Pancreas (tissue), 10 donors: ENCODE measurements at regions not wholly inside any gene's neighbourhood (a gene's known extent, or its start where the extent isn't known, plus 50 kb on each side); places are given as distances from the start of the nearest gene placed in this dataset.

ENCODE experiments used
- ATAC-seq, 4 donors: fragments of 200-7000 bp; cut with Tn5 transposase; one replicate each; pipeline versions ENCODE4 v1.8.0 to v1.9.1; 2020; ENCODE audit warnings: mild to moderate bottlenecking in 4 of 4, moderate library complexity in 4 of 4
- DNase-seq, 6 donors: peaks; one replicate each; pipeline ENCODE4 v3.0.0-alpha.2; 2020
- FAIRE-seq: peaks from 2 replicates; lab custom pipeline; 2012; peaks lifted over from hg19 to GRCh38; lab: Jason Lieb, UNC
- H3K27ac ChIP-seq, 4 donors: fragments of 200-600 bp; sonication (generic); 1 replicate in 3 of 4; 2 replicates in 1 of 4; pipeline versions ENCODE4 v1.5.0 to v1.8.0; 2020
- H3K27me3 ChIP-seq, 4 donors: fragments of 200-600 bp; one replicate each; pipeline ENCODE4 v1.8.0; 2021
- H3K36me3 ChIP-seq, 3 donors: fragments of 200-600 bp; sonication (generic) in 1 of 3; one replicate each; pipeline versions ENCODE4 v1.5.0 to v1.8.0; 2020 to 2021
- H3K4me1 ChIP-seq, 3 donors: fragments of 200-600 bp; one replicate each; pipeline ENCODE4 v1.8.0; 2021
- H3K4me3 ChIP-seq, 4 donors: fragments of 200-600 bp; sonication (generic) in 2 of 4; one replicate each; pipeline versions ENCODE4 v1.5.0 to v1.8.0; 2020 to 2021
- H3K9me3 ChIP-seq, 4 donors: fragments of 200-600 bp; one replicate each; pipeline ENCODE4 v1.8.0; 2021
- CTCF ChIP-seq, 4 donors: fragments of 200-600 bp; sonication (generic) in 3 of 4; IDR thresholded peaks; one replicate each; pipeline versions ENCODE4 v1.5.0 to v1.8.0; 2021; ENCODE audit warnings: antibody characterized with exemption in 4 of 4
- WGBS, 2 donors: extraction: QIAGEN DNeasy Blood & Tissue Kit; methylation state at CpG; one replicate each; pipeline ENCODE4 v1.1.7; 2013; 5-methylcytosine and 5-hydroxymethylcytosine counted together
- intact Hi-C, 3 donors: fragments of 100-400 bp; cut with DNase I; formaldehyde crosslinking; loops; one replicate each; pipeline versions ENCODE4 v1.11.1 to v1.14.2; 2022
- donor health status: healthy with polysubstance abuse.
- donor health status: DM: no; HTN: no; CAD: no; lungs with moderate emphysema.
- donor health status: DM: no; HTN: no; CAD: no.
- donor health status: control.
- donor health status: control.
- donor health status: Bipolar disorder and iron deficiency.
- donor health status: DM: yes; HTN: yes; CAD: no.
- donor health status: DM: no; HTN: no; CAD: no.
- donor health status: DM: no; HTN: no; CAD: no.
- donor health status: DM: yes; HTN: yes; CAD: no.

DNA sequence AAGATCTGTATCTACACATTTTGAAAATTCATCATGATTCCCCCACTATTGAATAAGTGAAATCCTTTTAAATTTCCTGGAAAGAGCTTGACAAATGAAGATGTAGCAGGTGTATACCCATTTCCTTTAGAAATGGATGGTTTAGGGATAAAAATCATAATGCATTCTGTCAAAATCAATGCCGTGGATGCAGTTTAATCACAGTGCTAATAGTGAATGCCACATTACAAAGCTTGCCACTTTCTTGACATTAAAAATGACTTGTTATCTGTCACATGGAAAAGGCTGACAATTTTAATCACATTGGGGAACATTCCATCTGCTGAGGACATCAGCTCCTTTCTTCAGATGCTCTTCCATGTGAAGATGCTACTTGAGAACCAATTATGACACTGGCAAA is 229.6 kb downstream of the GPAM start:
- no peaks in the 10 kb centered on the region for H3K36me3 ChIP-seq
- no peaks in the 10 kb centered on the region for H3K4me1 ChIP-seq
- ATAC-seq (no peak), FAIRE-seq (no peak), DNase-seq (no peak)
- WGBS, 2 donors: 35 to 46% methylated on average over 1 of the region's 1 CpG
- H3K4me3 ChIP-seq: no peak overlapping the region
- H3K27me3 ChIP-seq: no peaks in the 10 kb centered on the region
- intact Hi-C loops: no loop called here
- H3K27ac ChIP-seq: no peak overlapping the region
- TF ChIP-seq CTCF (IDR thresholded peaks at IDR 0.05): no peak
- no peaks in the 10 kb centered on the region for H3K9me3 ChIP-seq

GRCh38 chr10:111954386-111954785 is 229.2 kb downstream of the GPAM start:
- intact Hi-C loops: no loop called here
- H3K4me1 ChIP-seq: no peaks in the 10 kb centered on the region
- DNase-seq (no peak), FAIRE-seq (no peak), ATAC-seq (no peak)
- no peak overlapping the region for H3K4me3 ChIP-seq
- no peak for TF ChIP-seq CTCF (IDR thresholded peaks at IDR 0.05)
- H3K36me3 ChIP-seq: no peaks in the 10 kb centered on the region
- 55 to 59% methylated on average over 4 of the region's 4 CpGs for WGBS, 2 donors
- H3K27ac ChIP-seq: no peak overlapping the region
- no peaks in the 10 kb centered on the region for H3K9me3 ChIP-seq
- H3K27me3 ChIP-seq: no peaks in the 10 kb centered on the region

DNA sequence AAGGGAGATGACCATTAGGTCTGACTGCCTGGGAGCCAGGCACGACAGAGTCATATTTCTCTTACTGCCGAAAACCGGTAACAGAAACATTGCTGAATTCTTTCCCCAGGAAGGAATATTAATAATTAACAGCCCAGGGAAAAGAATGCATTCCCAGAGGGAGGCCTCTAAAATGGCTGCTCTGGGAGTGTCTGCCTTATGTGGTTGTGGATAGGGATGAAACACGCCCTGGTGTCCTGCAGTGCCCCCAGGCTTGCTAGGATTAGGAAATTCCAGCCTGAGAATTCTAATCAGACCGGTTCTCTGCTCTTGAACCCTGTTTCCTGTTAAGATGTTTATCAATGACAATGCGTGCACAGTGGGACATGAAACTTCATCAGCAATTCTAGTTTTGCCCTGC is 226.7 kb downstream of the GPAM start:
- no peak for FAIRE-seq
- Histone ChIP-seq H3K4me3 (no peak overlapping the region), H3K9me3 (no peaks in the 10 kb centered on the region), H3K27ac (no peak overlapping the region), H3K4me1 (no peaks in the 10 kb centered on the region), H3K36me3 (no peaks in the 10 kb centered on the region), H3K27me3 (no peaks in the 10 kb centered on the region)
- 57 to 62% methylated on average over 6 of the region's 6 CpGs for WGBS, 2 donors
- DNase-seq: no peak
- no peak for TF ChIP-seq CTCF (IDR thresholded peaks at IDR 0.05)
- ATAC-seq: no peak
- intact Hi-C loops: no loop called here

DNA sequence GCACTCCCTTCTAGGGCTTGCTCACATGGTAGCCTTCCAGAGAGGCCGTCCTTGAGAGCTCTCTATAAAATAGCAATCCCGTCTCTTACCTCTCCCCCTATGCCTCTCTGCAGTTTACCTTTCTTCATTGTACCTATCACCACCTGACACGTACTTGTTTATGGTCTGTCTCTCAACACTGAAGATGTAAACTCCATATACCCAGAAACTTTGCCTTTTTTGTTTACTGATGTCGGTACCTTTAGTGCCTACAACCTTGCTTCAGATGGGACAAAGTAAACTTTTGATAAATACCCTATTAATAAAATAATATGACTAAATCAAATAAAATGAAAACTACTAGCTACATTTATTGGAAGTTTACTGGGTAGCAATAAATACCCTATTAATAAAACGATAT is 220.6 kb downstream of the GPAM start:
- Histone ChIP-seq H3K27ac (no peak overlapping the region), H3K4me1 (no peaks in the 10 kb centered on the region), H3K9me3 (no peaks in the 10 kb centered on the region), H3K27me3 (no peaks in the 10 kb centered on the region), H3K36me3 (no peaks in the 10 kb centered on the region), H3K4me3 (no peak overlapping the region)
- DNase-seq (no peak), FAIRE-seq (no peak), ATAC-seq (no peak)
- intact Hi-C loops: no loop called here
- 56 to 66% methylated on average over 5 of the region's 5 CpGs for WGBS, 2 donors
- TF ChIP-seq CTCF (IDR thresholded peaks at IDR 0.05): no peak

DNA sequence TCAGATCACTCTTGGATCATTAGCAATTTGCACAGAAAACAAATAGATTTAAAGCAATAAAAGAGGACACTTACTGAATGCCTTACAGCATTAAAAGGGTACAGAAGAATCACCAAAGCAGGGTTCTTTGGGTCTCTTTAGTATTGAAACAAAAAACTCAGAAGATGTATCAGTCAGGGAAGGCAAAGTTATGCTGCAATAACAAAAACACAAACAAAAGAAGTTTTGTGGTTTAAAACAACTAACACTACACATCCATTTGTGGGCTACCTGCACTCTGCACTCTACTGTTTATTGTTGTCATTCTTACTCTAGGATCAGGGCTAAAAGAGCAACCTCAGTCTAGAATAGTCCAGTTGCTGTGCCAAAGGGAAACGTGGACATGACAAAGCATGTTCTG is 216.4 kb downstream of the GPAM start:
- no peak overlapping the region for H3K4me3 ChIP-seq
- no peaks in the 10 kb centered on the region for H3K9me3 ChIP-seq
- H3K4me1 ChIP-seq: no peaks in the 10 kb centered on the region
- no peak for ATAC-seq
- H3K27me3 ChIP-seq: no peaks in the 10 kb centered on the region
- intact Hi-C loops: no loop called here
- 49 to 58% methylated on average over 1 of the region's 1 CpG for WGBS, 2 donors
- TF ChIP-seq CTCF (IDR thresholded peaks at IDR 0.05): no peak
- no peak overlapping the region for H3K27ac ChIP-seq
- DNase-seq: no peak
- FAIRE-seq: no peak
- H3K36me3 ChIP-seq: no peaks in the 10 kb centered on the region
